ENCODE measurements at regions not wholly inside any gene's neighbourhood (a gene's known extent, or its start where the extent isn't known, plus 50 kb on each side); places are given as distances from the start of the nearest gene placed in this dataset.

GRCh38 chr2:22821458-22821857, 563.5 kb upstream of the KLHL29 start:
- H3K27me3 ChIP-seq (ENCODE audit: control insufficient read depth, insufficient read depth, low read length), result no peaks in the 10 kb centered on the region
- no peak overlapping the region for H3K23ac ChIP-seq (ENCODE audit: low read depth, low read length)
- no peak overlapping the region for H3K27ac ChIP-seq (ENCODE audit: insufficient read depth, low read length)
- H3K4me1 ChIP-seq (ENCODE audit: control insufficient read depth, insufficient read depth, low read length), result no peaks in the 10 kb centered on the region
- H3K4ac ChIP-seq (ENCODE audit: low read depth, low read length), result no peak overlapping the region
- no CpG with 5 or more reads among the region's 2 CpGs for WGBS, 2 experiments (ENCODE audit: extremely low coverage in 2 of 2, insufficient read length in 1 of 2)
- no TSS peak for BruUV-seq (replicated peaks)
- intact Hi-C loops (cut with micrococcal nuclease) (no loop called here), dilution Hi-C loops (cut with HindIII; ENCODE audit: low sequenced_read_pairs, unreplicated experiment) (no loop called here), in situ Hi-C loops (cut with MboI; ENCODE audit: low sequenced_read_pairs) (no loop called here)
- H4K8ac ChIP-seq (ENCODE audit: low read depth in 2 of 2, low read length in 2 of 2), result no peak overlapping the region
- H3K4me3 ChIP-seq (ENCODE audit: insufficient read depth, low read depth, low read length), result no peak overlapping the region
- no peak overlapping the region for H2BK5ac ChIP-seq (ENCODE audit: low read depth, low read length, poor library complexity, severe bottlenecking)
- H2AK9ac ChIP-seq (replicated peaks; ENCODE audit: low read depth, low read length, poor library complexity), result no peak overlapping the region
- H2AFZ ChIP-seq (replicated peaks; ENCODE audit: low read length, poor library complexity), result no peak overlapping the region
- TF ChIP-seq CHD1 (IDR thresholded peaks at IDR 0.05; ENCODE audit: low read depth, low read length), result no peak
- TF ChIP-seq MAFK (IDR thresholded peaks at IDR 0.05; ENCODE audit: low read depth, low read length), result no peak
- no peak for TF ChIP-seq RAD21 (IDR thresholded peaks at IDR 0.05; ENCODE audit: low read length)
- no peak for TF ChIP-seq POLR2A (IDR thresholded peaks at IDR 0.05; ENCODE audit: low read depth, low read length)
- TF ChIP-seq BHLHE40 (IDR thresholded peaks at IDR 0.05; ENCODE audit: low read depth, low read length), result no peak
- TF ChIP-seq RFX5 (IDR thresholded peaks at IDR 0.05; ENCODE audit: low read depth, low read length), result no peak
- TF ChIP-seq USF2 (IDR thresholded peaks at IDR 0.05; ENCODE audit: low read depth, low read length), result no peak
- TF ChIP-seq MXI1 (IDR thresholded peaks at IDR 0.05; ENCODE audit: borderline replicate concordance, low read depth, low read length), result no peak
- no peak for TF ChIP-seq CEBPB (IDR thresholded peaks at IDR 0.05; ENCODE audit: low read depth, low read length)
- no peak for TF ChIP-seq MAZ (IDR thresholded peaks at IDR 0.05; ENCODE audit: borderline replicate concordance, low read depth, low read length)
- no peak for TF ChIP-seq ELK1 (IDR thresholded peaks at IDR 0.05; ENCODE audit: borderline replicate concordance, low read depth, low read length)
- no peak for TF ChIP-seq FOS (IDR thresholded peaks at IDR 0.05; ENCODE audit: low read depth, low read length)
- no peak for TF ChIP-seq SMC3 (IDR thresholded peaks at IDR 0.05; ENCODE audit: low read depth, low read length)
- no peak overlapping the region for H4K91ac ChIP-seq (ENCODE audit: insufficient read depth, low read depth, low read length)
- no peak overlapping the region for H2AK5ac ChIP-seq (ENCODE audit: low read depth, low read length)
- ChIA-PET POLR2A (ENCODE audit: unreplicated experiment) (no interaction called here), CTCF (no interaction called here)
- H3K14ac ChIP-seq (replicated peaks; ENCODE audit: low read depth, low read length), result no peak overlapping the region
- no peak for ATAC-seq (ENCODE audit: low read depth)
- H3K9ac ChIP-seq (ENCODE audit: low read depth, low read length), result no peak overlapping the region
- H3K4me2 ChIP-seq (ENCODE audit: low read depth, low read length), result no peak overlapping the region
- H3K9me3 ChIP-seq (ENCODE audit: control insufficient read depth, insufficient read depth, low read length), result peaks cover 9% of the 10 kb centered on the region
- no peak overlapping the region for H3K18ac ChIP-seq (ENCODE audit: low read depth, low read length)
- DNase-seq, result no peak
- H3K9me1 ChIP-seq (ENCODE audit: insufficient read depth, low read length), result no peaks in the 10 kb centered on the region
- H3K79me1 ChIP-seq (ENCODE audit: low read depth in 1 of 2, low read length in 2 of 2), result no peaks in the 10 kb centered on the region
- H2BK15ac ChIP-seq (ENCODE audit: low read depth, low read length), result no peak overlapping the region
- H2BK120ac ChIP-seq (ENCODE audit: low read depth, low read length), result no peak overlapping the region
- no peak overlapping the region for H4K5ac ChIP-seq (ENCODE audit: low read depth, low read length)
- H3K36me3 ChIP-seq (ENCODE audit: control insufficient read depth, insufficient read depth, low read length), result no peaks in the 10 kb centered on the region
- no peak overlapping the region for H2BK20ac ChIP-seq (ENCODE audit: low read depth, low read length)
- no peaks in the 10 kb centered on the region for H4K20me1 ChIP-seq (ENCODE audit: insufficient read depth, low read length)
- H3K56ac ChIP-seq (ENCODE audit: extremely low read depth, insufficient read depth, low read length), result no peak overlapping the region

All from IMR-90 (cell line).